B cell (primary cell): ENCODE measurements at regions not wholly inside any gene's neighbourhood (a gene's known extent, or its start where the extent isn't known, plus 50 kb on each side); places are given as distances from the start of the nearest gene placed in this dataset.

Experiments used
- ATAC-seq: fragments of 200-7000 bp; cut with Tn5 transposase; one replicate; pipeline ENCODE4 v1.10.0; 2021; ENCODE audit warnings: low read depth, mild to moderate bottlenecking, moderate number of reproducible peaks, moderate library complexity
- CTCF ChIA-PET: fragments of 350-600 bp; sonication (Branson Sonifier 250); formaldehyde crosslinking; loops from one replicate; lab custom pipeline; 2021; ENCODE audit warnings: antibody characterized with exemption, inconsistent platforms; lab: Charles Lee
- POLR2A ChIA-PET: fragments of 350-600 bp; sonication (Branson Sonifier 250); formaldehyde crosslinking; loops from one replicate; lab custom pipeline; 2021; ENCODE audit warnings: antibody characterized with exemption; lab: Charles Lee
- DNase-seq: peaks from one replicate; pipeline ENCODE4 v3.0.0; 2013
- H2AFZ ChIP-seq: 2 replicates; pipeline ENCODE4 v1.6.1; 2012; ENCODE audit warnings: mild to moderate bottlenecking, low read depth, low read length; ENCODE audit not compliant: insufficient read depth, poor library complexity, severe bottlenecking
- H3K27ac ChIP-seq, 2 donors: 1 replicate in 1 of 2; 2 replicates in 1 of 2; pipeline ENCODE4 v1.5.1; 2012 to 2013; ENCODE audit warnings: low read length in 2 of 2, mild to moderate bottlenecking in 2 of 2, moderate library complexity in 1 of 2
- H3K27me3 ChIP-seq, 4 experiments: fragments of 200-600 bp in 1 of 4; sonication (generic) in 1 of 4; replicated peaks in 1 of 4; 1 replicate in 2 of 4; 2 replicates in 2 of 4; pipeline versions ENCODE4 v1.6.1 to v1.7.0; 2013 to 2016; ENCODE audit warnings: low read length in 3 of 4, mild to moderate bottlenecking in 2 of 4, mixed read lengths in 1 of 4, moderate library complexity in 1 of 4; ENCODE audit not compliant: insufficient read depth in 4 of 4, control insufficient read depth in 3 of 4; ENCODE audit errors: control extremely low read depth in 1 of 4
- H3K36me3 ChIP-seq, 2 experiments: replicated peaks in 1 of 2; 1 replicate in 1 of 2; 2 replicates in 1 of 2; pipeline versions ENCODE4 v1.6.1 to v1.7.1; 2013; ENCODE audit warnings: low read length in 1 of 2; ENCODE audit not compliant: insufficient read depth in 2 of 2, control insufficient read depth in 1 of 2; ENCODE audit errors: control extremely low read depth in 1 of 2, extremely low read depth in 1 of 2
- H3K4me1 ChIP-seq, 2 donors: fragments of 200-600 bp in 1 of 2; sonication (generic) in 1 of 2; 1 replicate in 1 of 2; 2 replicates in 1 of 2; pipeline versions ENCODE4 v1.5.1 to v1.6.1; 2013 to 2017; ENCODE audit warnings: low read length in 2 of 2; ENCODE audit not compliant: control insufficient read depth in 2 of 2, insufficient read depth in 2 of 2
- H3K4me2 ChIP-seq: replicated peaks from 2 replicates; pipeline ENCODE3; 2012; ENCODE audit warnings: mild to moderate bottlenecking, low read depth, low read length; ENCODE audit not compliant: poor library complexity, severe bottlenecking
- H3K4me3 ChIP-seq, 5 experiments: fragments of 200-600 bp in 1 of 5; sonication (generic) in 1 of 5; 1 replicate in 3 of 5; 2 replicates in 2 of 5; pipeline versions ENCODE4 v1.5.1 to v1.7.0; 2011 to 2016; ENCODE audit warnings: low read length in 4 of 5, mild to moderate bottlenecking in 4 of 5, low read depth in 2 of 5, control low read depth in 1 of 5, moderate library complexity in 1 of 5; ENCODE audit not compliant: insufficient read depth in 1 of 5; ENCODE audit errors: control extremely low read depth in 1 of 5, extremely low read depth in 1 of 5
- H3K79me2 ChIP-seq: fragments of 200-600 bp; sonication (generic); one replicate; pipeline ENCODE4 v1.6.0; 2016; ENCODE audit warnings: low read length; ENCODE audit not compliant: control insufficient read depth, insufficient read depth
- H3K9ac ChIP-seq: fragments of 200-600 bp; sonication (generic); 2 replicates; pipeline ENCODE4 v1.6.1; 2017; ENCODE audit warnings: mild to moderate bottlenecking, low read length, moderate library complexity
- H3K9me3 ChIP-seq, 3 donors: one replicate each; pipeline versions ENCODE4 v1.6.1 to v1.7.1; 2013; ENCODE audit warnings: low read length in 2 of 3; ENCODE audit not compliant: control insufficient read depth in 2 of 3, insufficient read depth in 1 of 3; ENCODE audit errors: control extremely low read depth in 1 of 3
- H4K20me1 ChIP-seq: 2 replicates; pipeline ENCODE4 v1.6.0; 2012; ENCODE audit warnings: mild to moderate bottlenecking, low read length; ENCODE audit not compliant: insufficient read depth, control insufficient read depth, poor library complexity, severe bottlenecking
- H3K27ac Mint-ChIP-seq: one replicate; pipeline ENCODE4 v1.8.0; 2021; ENCODE audit warnings: mixed read lengths
- H3K27me3 Mint-ChIP-seq: one replicate; pipeline ENCODE4 v1.8.0; 2021; ENCODE audit warnings: mixed read lengths
- H3K4me1 Mint-ChIP-seq: one replicate; pipeline ENCODE4 v1.8.0; 2021; ENCODE audit warnings: mixed read lengths
- H3K4me3 Mint-ChIP-seq: one replicate; pipeline ENCODE4 v1.8.0; 2021; ENCODE audit warnings: mixed read lengths
- H3K9me3 Mint-ChIP-seq: one replicate; pipeline ENCODE4 v1.8.0; 2022; ENCODE audit warnings: mixed read lengths; ENCODE audit not compliant: insufficient read depth
- CTCF ChIP-seq: fragments of 200-600 bp; IDR thresholded peaks from one replicate; pipeline ENCODE4 v1.8.0; 2022; ENCODE audit warnings: antibody characterized with exemption, mild to moderate bottlenecking
- EZH2 ChIP-seq: IDR thresholded peaks from 2 replicates; pipeline ENCODE4 v1.6.1; 2012; ENCODE audit warnings: borderline replicate concordance, low read depth, mild to moderate bottlenecking, moderate library complexity, low read length; ENCODE audit not compliant: insufficient read depth, poor library complexity, severe bottlenecking
- WGBS: methylation state at CpG from one replicate; pipeline ENCODE4 v1.1.5; 2013; ENCODE audit warnings: missing lambda C conversion rate; ENCODE audit not compliant: insufficient coverage; 5-methylcytosine and 5-hydroxymethylcytosine counted together
- intact Hi-C: fragments of 100-400 bp; cut with micrococcal nuclease; formaldehyde crosslinking; loops from one replicate; pipeline ENCODE4 v1.10.0; 2022

GRCh38 chrX:137166591-137166990 is 132.8 kb upstream of the GPR101 start:
- TF ChIP-seq CTCF (no peak), EZH2 (no peak)
- CTCF ChIA-PET: no interaction called here
- Mint-ChIP-seq H3K9me3 (no peaks in the 10 kb centered on the region), H3K4me1 (no peaks in the 10 kb centered on the region), H3K27ac (no peak overlapping the region), H3K27me3 (peaks cover 4% of the 10 kb centered on the region), H3K4me3 (no peak overlapping the region)
- H3K9me3 ChIP-seq: no peaks in the 10 kb centered on the region
- H3K4me2 ChIP-seq: no peak overlapping the region
- no peak for DNase-seq
- no peak overlapping the region for H3K27ac ChIP-seq
- H2AFZ ChIP-seq: no peak overlapping the region
- H3K4me3 ChIP-seq: no peak overlapping the region
- H3K4me1 ChIP-seq: no peaks in the 10 kb centered on the region
- H3K36me3 ChIP-seq: no peaks in the 10 kb centered on the region
- H3K9ac ChIP-seq: no peak overlapping the region
- H3K27me3 ChIP-seq: no peaks in the 10 kb centered on the region
- ATAC-seq: no peak
- H3K79me2 ChIP-seq: no peaks in the 10 kb centered on the region
- H4K20me1 ChIP-seq: no peaks in the 10 kb centered on the region
- intact Hi-C loops: no loop called here
- POLR2A ChIA-PET: no interaction called here
- whole genome bisulfite sequencing: no CpG with 5 or more reads among the region's 2 CpGs

GRCh38 chrX:137164329-137164728 is 130.5 kb upstream of the GPR101 start:
- Histone ChIP-seq H4K20me1 (no peaks in the 10 kb centered on the region), H3K4me3 (no peak overlapping the region), H3K4me2 (no peak overlapping the region), H3K9me3 (no peaks in the 10 kb centered on the region), H3K9ac (no peak overlapping the region), H3K36me3 (no peaks in the 10 kb centered on the region), H3K27me3 (no peaks in the 10 kb centered on the region), H3K4me1 (no peaks in the 10 kb centered on the region), H2AFZ (no peak overlapping the region), H3K79me2 (no peaks in the 10 kb centered on the region), H3K27ac (no peak overlapping the region)
- DNase-seq (no peak), ATAC-seq (no peak)
- no peaks in the 10 kb centered on the region for H3K4me1 Mint-ChIP-seq
- no peak overlapping the region for H3K27ac Mint-ChIP-seq
- CTCF ChIA-PET: no interaction called here
- no CpG with 5 or more reads among the region's 3 CpGs for WGBS
- intact Hi-C loops: no loop called here
- POLR2A ChIA-PET: no interaction called here
- no peak overlapping the region for H3K4me3 Mint-ChIP-seq
- no peaks in the 10 kb centered on the region for H3K9me3 Mint-ChIP-seq
- TF ChIP-seq CTCF (no peak), EZH2 (no peak)
- peaks cover 4% of the 10 kb centered on the region for H3K27me3 Mint-ChIP-seq
